Fibroblast of skin of left biceps (primary cell): ENCODE measurements at regions not wholly inside any gene's neighbourhood (a gene's known extent, or its start where the extent isn't known, plus 50 kb on each side); places are given as distances from the start of the nearest gene placed in this dataset.
"Not testable (repeated sequence)": the region's sequence is repeated elsewhere in the genome, so short reads cannot be mapped to it uniquely, and the experiment has no call there.

Experiments
- DNase-seq, 2 experiments: peaks; one replicate each; pipeline ENCODE4 v3.0.0-alpha.2; 2013; ENCODE audit warnings: low read depth in 2 of 2

- DNase-seq = not testable (repeated sequence)
These were observed 173.0 kb downstream of the DMAC1 start for GRCh38 chr9:7626571-7627029.

DNA sequence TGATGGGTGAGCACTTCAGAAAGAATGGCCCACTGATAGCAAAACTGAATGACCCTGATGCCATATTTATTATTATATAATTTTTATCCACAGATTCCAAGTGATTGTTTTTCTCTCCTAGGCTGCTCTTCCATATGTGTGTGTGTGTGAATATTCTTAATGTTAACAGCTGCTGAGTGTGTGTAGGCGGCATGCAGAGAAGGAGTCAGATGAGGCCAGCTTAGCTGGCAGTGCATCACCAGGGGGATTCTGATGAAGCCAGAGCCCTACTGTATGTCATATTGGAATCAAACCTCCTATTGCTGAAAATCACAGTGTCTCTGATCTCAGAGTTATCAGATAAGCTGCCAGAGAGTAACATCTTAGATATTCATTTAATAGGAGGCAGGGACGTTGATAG lies 177.1 kb downstream of the DMAC1 start:
- no peak for DNase-seq

- DNase-seq = no peak
These were observed 184.2 kb downstream of the DMAC1 start for GRCh38 chr9:7615344-7615743.

GRCh38 chr9:7613931-7614330 lies 185.6 kb downstream of the DMAC1 start:
- no peak for DNase-seq

GRCh38 chr9:7608261-7608660 lies 191.3 kb downstream of the DMAC1 start:
- peak; percentile 57 to 58 for DNase-seq

DNA sequence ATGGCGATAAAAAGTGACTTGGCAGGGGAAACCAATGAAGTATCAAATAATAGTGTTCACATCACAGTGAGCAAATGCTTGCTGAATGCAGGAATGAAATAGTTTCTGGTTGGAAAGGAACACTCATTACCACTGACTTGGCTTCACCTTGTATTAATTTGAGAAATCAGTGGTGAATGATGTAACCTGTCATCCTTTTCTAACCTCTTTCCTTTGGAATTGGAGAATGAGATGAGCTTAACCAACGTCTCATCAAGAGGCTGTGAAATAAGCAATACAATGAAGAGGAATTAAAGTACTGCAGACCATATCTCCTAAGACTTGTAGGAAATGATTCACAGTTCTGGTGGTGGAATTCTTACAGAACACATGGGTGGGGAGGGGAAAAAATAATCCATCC lies 192.2 kb downstream of the DMAC1 start:
- peak; percentile 63 to 68 for DNase-seq

DNA sequence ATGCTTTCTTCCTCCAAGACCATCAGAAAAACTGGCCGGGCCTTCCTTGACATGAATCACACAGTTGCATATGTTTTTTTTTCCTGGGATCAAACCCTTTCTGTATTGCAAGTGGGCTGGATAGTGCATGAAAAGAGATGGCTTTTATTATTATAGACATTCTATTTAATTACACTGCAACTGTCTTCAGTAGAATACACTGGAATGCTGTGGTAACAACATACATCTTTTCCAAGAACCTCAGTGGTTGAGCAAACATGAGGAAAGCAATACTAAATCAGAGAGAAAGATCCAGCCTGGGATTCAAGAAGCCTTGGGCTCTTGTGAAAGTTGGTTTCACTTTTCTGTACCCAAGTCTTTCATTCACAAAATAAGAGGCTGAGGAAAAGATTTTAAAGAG lies 193.0 kb downstream of the DMAC1 start:
- DNase-seq = peak in 1 of 2 experiments; percentile 38

DNA sequence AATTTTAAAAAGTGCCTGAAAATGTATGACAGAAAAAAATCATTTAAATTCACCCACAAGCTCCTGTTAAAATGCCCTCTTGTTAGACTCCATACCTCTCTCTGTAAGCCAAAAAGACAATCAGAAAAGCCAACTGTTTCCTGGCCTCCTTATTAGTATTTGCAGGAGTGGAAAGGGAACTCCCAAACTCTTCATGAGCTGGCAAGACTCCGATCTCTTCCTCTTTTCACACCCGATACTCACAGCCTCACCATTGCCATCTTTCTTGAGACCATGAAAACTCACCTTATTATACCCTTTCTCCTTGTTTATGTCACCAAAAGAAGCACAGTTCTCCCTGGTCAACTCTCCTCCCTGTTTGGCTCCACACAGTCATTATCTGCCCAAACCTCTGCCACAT lies 197.8 kb downstream of the DMAC1 start:
- no peak for DNase-seq

DNA sequence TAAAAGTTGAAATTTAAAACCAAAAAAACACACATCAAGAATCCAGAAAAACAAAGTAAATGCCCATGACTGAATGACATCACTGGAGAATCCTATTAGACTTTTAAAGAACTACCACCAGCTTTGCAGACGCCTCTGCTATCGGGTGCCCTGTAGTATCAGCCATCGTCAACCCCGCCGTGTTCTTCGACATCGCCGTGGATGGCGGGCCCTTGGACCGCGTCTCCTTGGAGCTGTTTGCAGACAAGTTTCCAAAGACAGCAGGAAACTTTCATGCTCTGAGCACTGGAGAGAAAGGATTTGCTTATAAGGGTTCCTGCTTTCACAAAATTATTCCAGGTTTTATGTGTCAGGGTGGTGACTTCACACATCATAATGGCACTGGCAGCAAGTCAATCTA lies 201.9 kb downstream of the DMAC1 start:
- no peak for DNase-seq

GRCh38 chr9:7592321-7593316 lies 207.0 kb downstream of the DMAC1 start:
- DNase-seq = no peak

- DNase-seq = no peak
These were observed 208.1 kb downstream of the DMAC1 start for GRCh38 chr9:7591501-7591900.

DNA sequence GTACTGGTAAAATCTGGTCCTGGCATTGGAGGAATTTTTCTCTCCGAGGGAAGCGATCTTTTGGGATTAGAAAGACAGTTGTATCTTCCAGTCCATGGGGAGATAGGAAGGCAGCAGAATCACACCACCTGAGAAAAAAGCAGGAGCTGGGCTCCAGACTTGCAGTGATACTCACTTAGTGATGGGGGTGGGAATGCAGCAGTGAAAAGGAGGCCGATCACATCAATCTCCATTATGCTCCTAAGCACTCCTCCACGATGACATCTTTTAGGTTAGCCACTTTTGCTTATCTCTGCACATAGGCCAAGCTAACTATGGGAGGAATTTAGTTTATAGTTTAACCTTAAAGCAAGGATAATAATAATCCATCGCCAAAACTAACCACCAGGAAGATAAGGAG lies 219.0 kb downstream of the DMAC1 start:
- no peak for DNase-seq

DNA sequence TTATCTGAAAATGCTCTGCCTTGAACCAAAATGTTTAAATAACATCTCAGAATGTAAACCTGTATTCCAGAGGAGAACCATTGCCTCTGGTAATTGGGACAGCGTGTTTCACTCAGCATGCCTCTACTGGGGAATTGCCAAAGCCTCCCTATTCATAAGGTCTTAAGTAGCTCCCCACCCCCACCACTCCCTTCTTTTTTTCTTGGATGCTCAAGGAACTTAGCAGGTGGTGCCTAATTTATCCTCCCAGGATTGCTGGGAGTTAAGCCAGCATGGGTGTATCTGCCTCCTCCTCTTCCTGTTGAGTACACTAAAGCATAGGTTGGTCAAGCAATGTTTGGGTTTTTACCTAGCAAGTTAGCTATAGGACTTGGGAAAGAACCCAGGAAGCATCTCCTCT lies 220.2 kb downstream of the DMAC1 start:
- no peak for DNase-seq

- no peak for DNase-seq
These were observed 220.6 kb downstream of the DMAC1 start for GRCh38 chr9:7578951-7579350.

- peak; percentile 13 to 15 for DNase-seq
These were observed 229.4 kb downstream of the DMAC1 start for GRCh38 chr9:7570107-7570720.

GRCh38 chr9:7567687-7568086 lies 231.9 kb downstream of the DMAC1 start:
- no peak for DNase-seq

DNA sequence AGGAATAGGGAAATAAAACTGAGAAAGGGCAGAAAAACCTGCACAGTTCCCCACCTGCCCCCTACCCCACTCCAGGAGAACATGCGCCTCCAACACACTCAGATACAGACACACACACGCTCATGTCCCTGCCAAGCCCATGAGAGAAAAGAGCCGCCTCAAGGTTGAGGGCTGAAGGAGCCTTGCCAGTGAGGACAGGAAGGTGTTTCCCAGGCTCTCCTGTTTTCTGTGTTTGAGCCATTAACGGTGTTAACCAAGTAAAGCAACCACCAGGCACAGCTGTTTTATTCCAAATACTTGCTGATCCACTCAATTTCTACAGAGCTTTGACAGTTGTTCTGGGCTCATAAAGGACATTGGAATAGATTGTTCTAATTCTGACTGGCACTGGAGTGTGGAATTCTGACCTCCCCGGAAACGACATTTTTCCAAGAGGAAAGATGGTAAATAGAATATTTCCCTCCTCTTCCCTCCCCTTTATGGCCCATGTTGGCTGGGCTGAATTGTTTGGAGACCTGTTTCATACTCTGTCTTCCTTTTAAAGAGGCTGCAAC lies 238.0 kb downstream of the DMAC1 start:
- DNase-seq = no peak

- DNase-seq = no peak
These were observed 238.8 kb downstream of the DMAC1 start for GRCh38 chr9:7560669-7561305.

GRCh38 chr9:7554699-7555098 lies 244.9 kb downstream of the DMAC1 start:
- no peak for DNase-seq

- DNase-seq = not testable (repeated sequence)
These were observed 246.9 kb downstream of the DMAC1 start for GRCh38 chr9:7552706-7553105.

DNA sequence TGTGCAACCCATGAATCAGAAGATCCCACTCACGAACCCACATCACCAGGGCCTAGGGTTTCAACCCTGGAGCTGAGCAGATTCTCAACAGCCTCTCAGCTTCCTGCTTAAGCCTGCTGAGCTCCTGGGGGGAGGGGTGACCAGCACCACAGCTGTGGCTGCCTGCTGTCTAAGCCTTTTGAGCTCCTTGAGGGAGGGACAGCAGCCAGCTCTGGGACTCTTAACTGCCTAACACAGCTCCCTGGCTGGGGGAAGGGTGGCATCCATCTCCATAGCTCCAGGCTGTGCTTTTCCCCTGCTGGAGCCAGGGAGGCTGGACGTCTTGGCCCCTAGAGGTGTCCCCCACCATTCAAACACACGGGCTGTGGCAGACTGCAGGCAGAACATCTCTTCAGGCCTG lies 250.3 kb downstream of the DMAC1 start:
- DNase-seq = no peak

DNA sequence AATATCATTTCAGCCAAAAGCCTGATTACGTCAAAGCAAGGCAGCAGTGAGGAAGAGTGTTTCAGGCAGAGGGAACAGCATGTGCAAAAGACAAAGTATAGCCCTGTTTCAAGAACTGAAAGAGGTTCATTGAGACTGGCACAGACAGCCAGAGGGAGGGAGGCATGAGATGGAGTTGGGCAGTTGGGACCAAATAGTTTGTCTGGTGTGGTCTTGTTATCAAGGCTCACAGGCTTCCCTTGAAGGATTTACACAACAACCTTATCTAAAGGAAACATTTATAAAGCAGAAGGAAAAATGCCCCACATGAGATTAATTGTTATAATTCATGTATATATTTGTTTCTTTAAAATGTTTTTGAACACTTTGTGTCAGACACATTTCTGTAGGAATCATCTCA lies 253.3 kb downstream of the DMAC1 start:
- DNase-seq = no peak
